ENCODE measurements at regions not wholly inside any gene's neighbourhood (a gene's known extent, or its start where the extent isn't known, plus 50 kb on each side); places are given as distances from the start of the nearest gene placed in this dataset.

DNA sequence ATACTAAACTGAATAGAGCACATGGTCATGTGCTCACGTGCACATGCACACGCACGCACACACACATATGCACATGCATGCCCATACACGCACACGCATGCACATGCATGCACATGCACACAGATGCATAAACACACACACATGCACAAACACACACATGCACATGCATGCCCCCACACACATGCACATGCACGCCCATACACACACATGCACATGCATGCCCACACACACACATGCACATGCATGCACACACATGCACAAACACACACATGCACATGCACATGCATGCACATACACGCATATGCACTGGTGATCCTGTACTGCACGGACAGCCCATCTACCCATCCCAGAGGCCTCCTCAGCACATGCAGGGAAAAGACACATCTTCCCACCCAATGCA is 426.6 kb downstream of the OCA2 start:
- no peak overlapping the region for H3K27ac ChIP-seq
- TF ChIP-seq, protein P1, sequence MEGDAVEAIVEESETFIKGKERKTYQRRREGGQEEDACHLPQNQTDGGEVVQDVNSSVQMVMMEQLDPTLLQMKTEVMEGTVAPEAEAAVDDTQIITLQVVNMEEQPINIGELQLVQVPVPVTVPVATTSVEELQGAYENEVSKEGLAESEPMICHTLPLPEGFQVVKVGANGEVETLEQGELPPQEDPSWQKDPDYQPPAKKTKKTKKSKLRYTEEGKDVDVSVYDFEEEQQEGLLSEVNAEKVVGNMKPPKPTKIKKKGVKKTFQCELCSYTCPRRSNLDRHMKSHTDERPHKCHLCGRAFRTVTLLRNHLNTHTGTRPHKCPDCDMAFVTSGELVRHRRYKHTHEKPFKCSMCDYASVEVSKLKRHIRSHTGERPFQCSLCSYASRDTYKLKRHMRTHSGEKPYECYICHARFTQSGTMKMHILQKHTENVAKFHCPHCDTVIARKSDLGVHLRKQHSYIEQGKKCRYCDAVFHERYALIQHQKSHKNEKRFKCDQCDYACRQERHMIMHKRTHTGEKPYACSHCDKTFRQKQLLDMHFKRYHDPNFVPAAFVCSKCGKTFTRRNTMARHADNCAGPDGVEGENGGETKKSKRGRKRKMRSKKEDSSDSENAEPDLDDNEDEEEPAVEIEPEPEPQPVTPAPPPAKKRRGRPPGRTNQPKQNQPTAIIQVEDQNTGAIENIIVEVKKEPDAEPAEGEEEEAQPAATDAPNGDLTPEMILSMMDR (conservative IDR thresholded peaks at IDR 0.05): no peak

DNA sequence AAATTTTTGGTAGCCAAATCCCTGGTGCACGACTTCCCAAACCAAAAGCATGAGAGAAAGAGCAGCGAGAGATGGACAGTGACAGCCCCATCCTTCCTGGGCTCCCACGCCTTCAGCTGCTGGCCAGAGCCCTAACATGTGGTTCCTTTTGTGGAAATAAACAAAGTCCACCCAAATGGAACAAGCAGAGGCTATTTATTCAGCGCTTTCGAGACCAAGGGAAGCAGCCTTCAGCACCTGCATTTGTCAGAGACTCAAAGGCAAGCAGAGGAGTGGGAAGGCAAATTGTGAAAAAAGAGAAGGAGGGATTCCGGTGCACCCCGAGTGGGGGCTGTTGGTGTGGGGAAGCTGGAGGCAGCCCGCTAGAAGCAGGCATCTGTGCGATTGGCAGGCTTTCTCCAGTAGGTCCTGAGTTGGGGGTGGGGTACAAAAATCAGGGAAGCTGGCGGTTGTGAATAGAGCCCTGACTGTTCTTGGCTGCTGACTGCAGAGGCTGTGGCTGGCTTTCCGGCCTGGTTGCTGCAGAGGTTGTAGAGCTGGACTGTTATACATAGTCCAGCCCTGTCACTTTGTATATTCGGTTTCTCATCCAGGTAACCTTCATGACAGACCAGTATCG is 427.2 kb downstream of the OCA2 start:
- TF ChIP-seq, protein P1 (conservative IDR thresholded peaks at IDR 0.05): no peak
- H3K27ac ChIP-seq: no peak overlapping the region

DNA sequence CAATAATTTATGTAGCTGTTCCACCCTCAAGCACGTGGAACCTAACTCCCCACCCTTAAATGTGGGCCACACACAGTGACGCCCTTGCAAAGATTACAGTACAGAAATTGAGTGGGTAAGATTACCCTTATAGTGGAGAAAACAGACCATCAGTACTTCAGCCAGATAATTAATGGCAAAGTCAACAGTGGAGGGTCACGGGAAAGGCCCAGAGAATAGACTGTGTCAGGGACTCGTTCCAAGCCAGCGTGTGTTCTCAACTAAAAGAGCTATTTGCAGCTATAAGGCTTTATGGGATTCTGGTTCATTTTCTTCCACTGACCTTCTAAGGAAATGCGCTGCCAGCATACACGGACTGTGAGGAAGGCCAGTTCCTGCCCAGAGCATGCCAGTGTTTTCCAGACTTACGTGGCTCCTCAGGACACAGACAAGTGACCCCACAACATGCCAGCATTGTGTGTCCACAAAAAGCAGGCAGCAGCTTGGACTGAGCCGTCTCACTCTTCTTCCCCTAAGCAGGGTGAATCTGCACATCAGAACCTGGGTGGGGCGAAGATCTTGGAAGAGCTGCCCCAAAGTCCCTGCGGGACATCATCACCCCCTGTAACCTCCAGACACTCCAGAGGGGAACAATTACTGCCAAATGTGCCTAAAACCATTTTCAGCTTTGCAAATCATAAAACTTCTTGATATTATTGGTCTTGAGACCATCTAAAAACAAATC is 428.5 kb downstream of the OCA2 start:
- H3K27ac ChIP-seq: peak overlapping the region; percentile 40
- TF ChIP-seq, protein P1 (conservative IDR thresholded peaks at IDR 0.05): no peak

DNA sequence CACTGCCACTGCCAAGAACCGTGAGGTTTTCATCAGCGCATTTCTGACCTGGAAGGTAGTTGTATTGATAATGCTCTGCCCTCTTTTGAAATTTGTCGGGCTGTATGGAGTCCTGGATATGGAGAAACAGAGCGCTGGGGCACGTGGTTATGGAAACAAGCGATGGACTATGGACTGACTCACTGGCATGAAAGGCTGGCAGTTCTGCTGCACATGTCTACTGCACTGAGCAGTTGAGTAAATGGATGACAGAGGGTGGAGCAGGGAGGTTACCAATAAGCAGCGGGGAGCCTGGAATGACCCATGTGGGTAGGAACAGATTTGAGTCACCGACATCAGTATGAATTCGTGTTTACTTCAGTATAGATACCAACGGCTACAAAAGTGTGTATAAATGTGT is 429.5 kb downstream of the OCA2 start:
- TF ChIP-seq, protein P1 (conservative IDR thresholded peaks at IDR 0.05): no peak
- no peak overlapping the region for H3K27ac ChIP-seq

DNA sequence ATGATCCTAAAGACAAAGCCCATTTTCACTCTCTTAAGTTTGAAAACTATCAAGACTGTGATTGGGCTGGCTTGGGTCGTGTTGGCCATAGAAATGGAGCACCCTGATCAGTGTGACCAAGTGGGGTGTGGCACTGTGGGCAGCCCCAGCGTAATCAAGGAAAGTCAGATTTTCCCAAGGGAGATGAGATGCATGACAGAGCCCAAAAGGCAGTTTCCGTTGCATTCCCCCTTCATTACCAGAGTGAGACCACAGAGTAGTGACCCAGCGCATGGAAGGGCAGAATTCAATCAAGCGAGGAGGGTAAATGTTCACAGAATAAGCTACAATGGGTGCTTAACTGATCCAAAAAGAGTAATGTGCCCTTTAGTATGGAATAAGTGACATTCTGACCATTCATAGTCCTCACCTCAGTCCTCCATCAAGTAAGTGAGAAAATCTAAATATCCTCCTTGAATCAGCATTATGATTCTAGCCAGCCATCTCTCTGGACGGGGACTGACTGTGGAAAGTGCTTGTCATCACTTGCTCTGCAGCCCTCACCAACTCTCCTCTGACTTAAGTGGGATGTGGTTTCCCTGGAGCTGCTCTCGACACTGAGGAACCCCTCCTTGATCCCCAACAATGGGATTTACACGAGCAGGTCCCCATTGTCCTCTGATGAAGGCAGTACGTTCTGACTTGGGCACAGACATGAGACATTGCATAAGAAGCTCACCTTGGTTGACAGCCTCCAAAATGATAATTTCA is 430.5 kb downstream of the OCA2 start:
- H3K27ac ChIP-seq: no peak overlapping the region
- TF ChIP-seq, protein P1 (conservative IDR thresholded peaks at IDR 0.05): no peak

DNA sequence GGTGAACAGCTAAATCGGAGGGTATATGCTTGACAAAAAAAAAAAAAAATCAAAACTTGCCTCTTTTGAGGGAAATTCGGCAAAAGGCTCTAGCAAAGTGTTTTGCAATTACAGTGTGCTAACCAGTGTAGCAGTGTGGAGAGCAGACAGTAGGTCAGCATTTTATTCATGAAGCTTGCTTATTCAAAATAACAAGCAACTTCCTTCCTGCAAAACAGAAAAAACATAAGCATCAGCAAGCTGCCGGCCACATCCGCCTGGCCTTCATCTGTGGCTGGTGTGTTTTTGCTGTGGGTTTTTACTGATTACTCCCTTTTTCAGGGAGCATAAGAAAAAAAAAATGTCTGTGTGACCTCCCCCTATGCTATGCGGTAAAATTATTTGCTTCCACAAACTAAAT is 434.1 kb downstream of the OCA2 start:
- no peak overlapping the region for H3K27ac ChIP-seq
- TF ChIP-seq, protein P1 (conservative IDR thresholded peaks at IDR 0.05): no peak

DNA sequence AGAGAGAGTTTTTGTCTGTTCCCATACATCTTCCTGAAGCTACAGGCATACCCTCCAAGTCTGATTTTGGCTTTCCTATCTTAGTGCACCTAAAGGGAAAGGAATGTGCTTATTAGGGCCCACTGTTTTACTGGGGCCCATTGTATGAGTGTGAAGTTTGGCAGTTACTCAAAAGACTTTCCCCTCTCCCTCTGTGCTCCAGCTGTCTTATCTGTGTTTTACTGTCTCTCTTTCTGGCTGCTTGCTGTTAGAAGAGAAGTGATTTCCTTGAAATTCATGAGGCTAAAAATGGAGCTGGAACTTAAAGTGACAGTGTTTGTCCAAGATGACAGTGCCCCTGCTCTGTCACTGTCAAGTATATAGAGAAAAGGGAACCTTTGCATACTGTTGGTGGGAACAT is 436.2 kb downstream of the OCA2 start:
- TF ChIP-seq, protein P1 (conservative IDR thresholded peaks at IDR 0.05): no peak
- H3K27ac ChIP-seq: no peak overlapping the region
